ENCODE measurements at regions not wholly inside any gene's neighbourhood (a gene's known extent, or its start where the extent isn't known, plus 50 kb on each side); places are given as distances from the start of the nearest gene placed in this dataset.

- TF ChIP-seq, protein P1, sequence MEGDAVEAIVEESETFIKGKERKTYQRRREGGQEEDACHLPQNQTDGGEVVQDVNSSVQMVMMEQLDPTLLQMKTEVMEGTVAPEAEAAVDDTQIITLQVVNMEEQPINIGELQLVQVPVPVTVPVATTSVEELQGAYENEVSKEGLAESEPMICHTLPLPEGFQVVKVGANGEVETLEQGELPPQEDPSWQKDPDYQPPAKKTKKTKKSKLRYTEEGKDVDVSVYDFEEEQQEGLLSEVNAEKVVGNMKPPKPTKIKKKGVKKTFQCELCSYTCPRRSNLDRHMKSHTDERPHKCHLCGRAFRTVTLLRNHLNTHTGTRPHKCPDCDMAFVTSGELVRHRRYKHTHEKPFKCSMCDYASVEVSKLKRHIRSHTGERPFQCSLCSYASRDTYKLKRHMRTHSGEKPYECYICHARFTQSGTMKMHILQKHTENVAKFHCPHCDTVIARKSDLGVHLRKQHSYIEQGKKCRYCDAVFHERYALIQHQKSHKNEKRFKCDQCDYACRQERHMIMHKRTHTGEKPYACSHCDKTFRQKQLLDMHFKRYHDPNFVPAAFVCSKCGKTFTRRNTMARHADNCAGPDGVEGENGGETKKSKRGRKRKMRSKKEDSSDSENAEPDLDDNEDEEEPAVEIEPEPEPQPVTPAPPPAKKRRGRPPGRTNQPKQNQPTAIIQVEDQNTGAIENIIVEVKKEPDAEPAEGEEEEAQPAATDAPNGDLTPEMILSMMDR (IDR thresholded peaks at IDR 0.05): no peak
- TF ChIP-seq POLR2AphosphoS5 (IDR thresholded peaks at IDR 0.05): no peak
- no peak for TF ChIP-seq POLR2A (IDR thresholded peaks at IDR 0.05)
Measured at GRCh38 chr5:3734632-3735031, 139.0 kb downstream of the IRX1 start.
